Activated CD4-positive, alpha-beta memory T cell treated with anti-CD3 and anti-CD28 coated beads for 36 hours (primary cell): ENCODE measurements at regions not wholly inside any gene's neighbourhood (a gene's known extent, or its start where the extent isn't known, plus 50 kb on each side); places are given as distances from the start of the nearest gene placed in this dataset.

Experiments
- CTCF ChIA-PET: fragments of 350-600 bp; sonication (Branson Sonifier 250); formaldehyde crosslinking; loops from one replicate; lab custom pipeline; 2021; ENCODE audit warnings: antibody characterized with exemption, inconsistent platforms; lab: Charles Lee
- POLR2A ChIA-PET: fragments of 350-600 bp; sonication (Branson Sonifier 250); formaldehyde crosslinking; loops from one replicate; lab custom pipeline; 2021; ENCODE audit warnings: antibody characterized with exemption; lab: Charles Lee
- DNase-seq: peaks from one replicate; pipeline ENCODE4 v3.0.0-alpha.2; 2020
- H3K27ac Mint-ChIP-seq: one replicate; pipeline ENCODE4 v1.8.0; 2021; ENCODE audit warnings: mixed read lengths
- H3K27me3 Mint-ChIP-seq: one replicate; pipeline ENCODE4 v1.8.0; 2021; ENCODE audit warnings: mixed read lengths
- H3K36me3 Mint-ChIP-seq: one replicate; pipeline ENCODE4 v1.8.0; 2021; ENCODE audit warnings: mixed read lengths
- H3K4me1 Mint-ChIP-seq: one replicate; pipeline ENCODE4 v1.8.0; 2021; ENCODE audit warnings: low read depth, mixed read lengths
- H3K4me3 Mint-ChIP-seq: one replicate; pipeline ENCODE4 v1.8.0; 2021; ENCODE audit warnings: mild to moderate bottlenecking, mixed read lengths
- H3K9me3 Mint-ChIP-seq: one replicate; pipeline ENCODE4 v1.8.0; 2021; ENCODE audit warnings: mixed read lengths
- intact Hi-C: fragments of 100-400 bp; cut with micrococcal nuclease; formaldehyde crosslinking; loops from one replicate; pipeline ENCODE4 v1.15.1; 2023

DNA sequence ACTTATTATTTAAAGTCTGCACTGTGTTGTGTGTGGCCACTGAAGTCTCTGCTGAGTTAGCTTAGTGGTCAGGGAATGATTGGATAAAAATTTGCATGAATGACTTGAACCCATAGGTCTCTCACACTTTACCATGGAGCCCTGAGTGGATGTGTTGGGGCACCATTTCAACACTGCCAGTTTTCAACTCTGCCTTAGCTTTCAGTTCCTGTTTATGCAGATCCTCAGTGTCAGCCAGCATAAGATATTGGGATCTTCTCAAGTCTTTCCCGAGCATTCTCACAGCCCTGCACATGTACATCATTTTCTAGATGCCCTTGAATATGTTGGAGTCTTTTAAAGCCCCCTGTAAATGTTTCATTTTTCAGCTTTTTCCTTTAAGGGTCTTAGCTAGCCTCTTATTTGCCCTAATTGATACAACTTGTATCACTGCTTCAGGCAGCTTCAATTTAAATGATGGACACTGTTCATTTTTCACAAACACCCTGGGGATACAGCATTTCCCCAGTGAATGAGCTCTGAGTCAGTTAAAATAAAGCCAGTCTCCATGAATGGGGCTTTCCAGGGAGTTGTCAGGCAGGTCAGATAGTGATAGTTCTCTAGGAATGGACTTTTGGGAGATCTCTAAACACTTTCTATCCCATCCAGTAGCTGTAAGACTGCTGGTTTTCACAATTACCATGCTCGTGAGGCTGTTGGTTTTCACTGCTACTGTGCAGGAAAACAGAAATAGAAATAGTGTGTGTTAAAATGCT lies 211.9 kb upstream of the PAPPA start:
- Mint-ChIP-seq H3K27me3 (no peaks in the 10 kb centered on the region), H3K4me3 (no peak overlapping the region), H3K36me3 (no peaks in the 10 kb centered on the region), H3K4me1 (no peaks in the 10 kb centered on the region), H3K27ac (no peak overlapping the region), H3K9me3 (no peaks in the 10 kb centered on the region)
- ChIA-PET POLR2A (no interaction called here), CTCF (interaction anchor here (1.4 kb wide), 1 partner anchor 348 kb away, joined by 6 read pairs; no protein-coding TSS in a partner anchor)
- intact Hi-C loops, result no loop called here
- no peak for DNase-seq

DNA sequence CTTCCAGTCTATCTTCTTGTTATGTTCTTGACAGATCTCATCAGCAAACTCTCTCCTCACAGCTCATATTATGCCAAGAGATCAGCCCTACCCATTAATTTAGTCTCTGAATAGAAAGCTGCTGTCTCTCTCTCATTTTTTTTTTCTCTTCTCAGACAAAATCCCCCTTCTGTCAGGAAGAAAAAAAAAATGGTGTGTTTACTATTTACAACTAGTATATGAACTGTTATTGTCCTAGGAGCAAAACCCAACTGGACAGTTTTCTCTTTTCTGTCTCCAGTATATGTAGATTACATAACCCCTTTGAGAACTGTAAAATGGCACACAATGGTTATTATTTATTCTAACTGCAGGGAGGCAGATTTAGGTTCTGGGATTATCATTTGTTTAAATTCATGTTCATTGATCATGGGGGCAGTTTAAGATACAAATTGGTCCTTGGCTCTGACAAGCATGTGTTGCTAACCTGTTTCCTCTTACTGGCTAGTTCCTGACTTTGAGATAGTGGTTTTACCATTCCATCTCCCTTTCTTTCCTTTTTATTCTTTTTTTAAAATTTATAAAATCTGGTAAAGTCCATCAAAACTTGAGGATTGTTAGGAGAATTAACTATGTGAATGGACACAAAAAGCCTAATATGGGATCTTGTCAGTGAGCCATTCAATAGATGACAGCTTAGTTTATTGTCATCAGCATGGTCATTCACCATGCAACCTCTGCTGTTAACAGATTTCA lies 210.0 kb upstream of the PAPPA start:
- intact Hi-C loops, result no loop called here
- POLR2A ChIA-PET, result interaction anchor here (0.6 kb wide), 1 partner anchor 246 kb away, joined by 3 read pairs; no protein-coding TSS in a partner anchor
- no peak for DNase-seq
- Mint-ChIP-seq H3K36me3 (no peaks in the 10 kb centered on the region), H3K27me3 (no peaks in the 10 kb centered on the region), H3K4me3 (no peak overlapping the region), H3K4me1 (no peaks in the 10 kb centered on the region), H3K27ac (no peak overlapping the region), H3K9me3 (no peaks in the 10 kb centered on the region)
- CTCF ChIA-PET, result no interaction called here

DNA sequence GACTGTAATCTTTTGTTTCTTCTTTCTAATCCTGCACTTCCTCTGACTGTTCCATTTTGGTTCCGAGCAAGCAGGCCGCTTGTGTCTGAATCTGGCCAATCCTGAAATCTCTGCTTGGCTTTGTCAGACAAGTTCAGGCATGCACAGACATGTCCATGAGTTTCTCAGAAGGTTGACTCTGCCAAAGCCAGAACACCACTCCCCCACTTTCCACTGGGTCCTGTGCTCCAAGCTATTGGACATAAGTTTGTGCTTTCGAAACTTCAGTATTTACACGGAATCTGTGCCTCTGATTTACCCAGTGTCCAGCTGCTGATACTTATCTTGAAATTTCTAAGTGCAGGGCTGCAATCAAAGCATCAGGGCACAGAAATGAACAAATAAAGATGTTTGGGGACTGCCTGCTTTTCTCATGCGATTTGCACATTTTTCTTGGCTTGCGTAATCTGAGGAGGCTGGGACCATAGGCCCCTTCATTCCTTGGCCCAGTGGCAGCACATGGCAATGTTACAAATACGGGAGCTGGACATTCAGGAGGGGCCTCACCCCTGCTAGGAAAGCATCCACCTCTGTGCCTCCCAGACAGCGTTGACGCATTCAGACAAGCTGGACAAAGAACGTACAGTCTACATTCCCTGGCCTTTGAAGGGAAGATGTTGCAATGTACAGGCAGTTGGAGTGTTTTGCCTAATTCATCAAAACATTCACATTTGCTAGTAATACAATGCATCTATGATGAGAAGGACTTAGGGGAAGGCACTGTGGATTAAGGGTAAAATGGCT lies 209.2 kb upstream of the PAPPA start:
- no peaks in the 10 kb centered on the region for H3K4me1 Mint-ChIP-seq
- intact Hi-C loops, result no loop called here
- ChIA-PET CTCF (no interaction called here), POLR2A (no interaction called here)
- H3K4me3 Mint-ChIP-seq, result no peak overlapping the region
- H3K9me3 Mint-ChIP-seq, result no peaks in the 10 kb centered on the region
- H3K36me3 Mint-ChIP-seq, result no peaks in the 10 kb centered on the region
- H3K27me3 Mint-ChIP-seq, result no peaks in the 10 kb centered on the region
- no peak for DNase-seq
- H3K27ac Mint-ChIP-seq, result no peak overlapping the region

DNA sequence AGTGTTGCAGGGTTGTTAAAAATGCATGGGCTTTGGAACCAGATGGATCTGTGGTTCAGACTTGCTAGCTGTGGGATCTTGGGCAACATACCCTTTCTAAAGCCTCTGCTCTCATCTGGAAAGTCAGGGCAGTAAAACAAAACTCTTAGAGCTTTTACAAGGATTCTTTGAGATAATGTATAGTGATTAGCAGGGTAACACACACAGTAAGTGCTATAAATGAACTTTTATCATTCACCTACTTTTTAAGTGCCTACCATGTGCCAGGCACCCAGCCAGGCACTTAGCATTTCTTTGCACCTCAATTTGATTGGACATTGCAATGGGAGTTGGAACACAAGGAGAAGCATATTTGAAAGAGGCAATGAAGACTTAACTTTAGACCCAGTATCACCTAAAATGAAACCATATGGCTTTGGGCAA lies 208.6 kb upstream of the PAPPA start:
- Mint-ChIP-seq H3K4me3 (no peak overlapping the region), H3K9me3 (no peaks in the 10 kb centered on the region), H3K27ac (no peak overlapping the region), H3K27me3 (no peaks in the 10 kb centered on the region), H3K4me1 (no peaks in the 10 kb centered on the region), H3K36me3 (no peaks in the 10 kb centered on the region)
- intact Hi-C loops, result no loop called here
- DNase-seq, result no peak
- ChIA-PET POLR2A (no interaction called here), CTCF (no interaction called here)

DNA sequence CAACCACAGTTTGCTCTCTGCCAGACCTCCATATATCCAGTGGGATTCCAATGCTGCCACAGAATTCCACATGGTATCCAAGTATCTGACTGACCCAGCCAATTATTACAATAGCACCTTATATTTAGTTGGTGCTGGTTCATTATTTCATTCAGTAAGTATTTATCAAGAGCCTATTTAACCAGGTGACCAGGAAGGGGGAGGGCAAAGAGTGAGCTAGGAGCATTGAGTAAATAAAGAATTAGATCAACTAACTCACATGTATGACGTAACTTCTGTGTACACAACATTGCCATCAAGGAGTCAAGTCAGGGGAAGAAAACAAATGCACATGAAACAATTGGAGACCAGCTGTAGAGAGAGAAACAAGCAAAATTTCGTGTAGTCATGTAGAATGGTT lies 207.1 kb upstream of the PAPPA start:
- DNase-seq, result no peak
- POLR2A ChIA-PET, result no interaction called here
- H3K27ac Mint-ChIP-seq, result no peak overlapping the region
- CTCF ChIA-PET, result no interaction called here
- intact Hi-C loops, result no loop called here
- no peaks in the 10 kb centered on the region for H3K27me3 Mint-ChIP-seq
- no peaks in the 10 kb centered on the region for H3K9me3 Mint-ChIP-seq
- no peaks in the 10 kb centered on the region for H3K36me3 Mint-ChIP-seq
- H3K4me3 Mint-ChIP-seq, result no peak overlapping the region
- H3K4me1 Mint-ChIP-seq, result no peaks in the 10 kb centered on the region

DNA sequence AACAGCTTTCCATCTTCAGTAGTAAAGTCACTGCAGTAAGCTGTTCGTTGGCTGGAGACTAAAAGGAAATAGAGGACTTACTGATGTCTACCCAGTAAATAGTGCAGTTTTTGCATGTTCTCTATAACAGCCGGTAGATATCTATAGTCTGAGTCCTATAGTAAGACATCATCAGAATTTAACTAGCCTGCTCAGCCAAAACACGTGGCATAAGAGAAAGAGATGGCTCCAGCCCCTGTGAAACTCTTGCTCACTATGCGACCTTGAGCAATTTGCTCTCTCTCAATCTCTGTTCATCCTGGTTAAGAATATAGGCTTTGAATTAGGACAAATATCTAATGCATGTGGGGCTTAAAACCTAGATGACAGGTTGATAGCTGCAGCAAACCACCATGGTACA lies 201.6 kb upstream of the PAPPA start:
- H3K36me3 Mint-ChIP-seq, result no peaks in the 10 kb centered on the region
- ChIA-PET POLR2A (no interaction called here), CTCF (no interaction called here)
- intact Hi-C loops, result no loop called here
- no peaks in the 10 kb centered on the region for H3K4me1 Mint-ChIP-seq
- no peaks in the 10 kb centered on the region for H3K9me3 Mint-ChIP-seq
- H3K27me3 Mint-ChIP-seq, result no peaks in the 10 kb centered on the region
- no peak overlapping the region for H3K27ac Mint-ChIP-seq
- H3K4me3 Mint-ChIP-seq, result no peak overlapping the region
- no peak for DNase-seq

DNA sequence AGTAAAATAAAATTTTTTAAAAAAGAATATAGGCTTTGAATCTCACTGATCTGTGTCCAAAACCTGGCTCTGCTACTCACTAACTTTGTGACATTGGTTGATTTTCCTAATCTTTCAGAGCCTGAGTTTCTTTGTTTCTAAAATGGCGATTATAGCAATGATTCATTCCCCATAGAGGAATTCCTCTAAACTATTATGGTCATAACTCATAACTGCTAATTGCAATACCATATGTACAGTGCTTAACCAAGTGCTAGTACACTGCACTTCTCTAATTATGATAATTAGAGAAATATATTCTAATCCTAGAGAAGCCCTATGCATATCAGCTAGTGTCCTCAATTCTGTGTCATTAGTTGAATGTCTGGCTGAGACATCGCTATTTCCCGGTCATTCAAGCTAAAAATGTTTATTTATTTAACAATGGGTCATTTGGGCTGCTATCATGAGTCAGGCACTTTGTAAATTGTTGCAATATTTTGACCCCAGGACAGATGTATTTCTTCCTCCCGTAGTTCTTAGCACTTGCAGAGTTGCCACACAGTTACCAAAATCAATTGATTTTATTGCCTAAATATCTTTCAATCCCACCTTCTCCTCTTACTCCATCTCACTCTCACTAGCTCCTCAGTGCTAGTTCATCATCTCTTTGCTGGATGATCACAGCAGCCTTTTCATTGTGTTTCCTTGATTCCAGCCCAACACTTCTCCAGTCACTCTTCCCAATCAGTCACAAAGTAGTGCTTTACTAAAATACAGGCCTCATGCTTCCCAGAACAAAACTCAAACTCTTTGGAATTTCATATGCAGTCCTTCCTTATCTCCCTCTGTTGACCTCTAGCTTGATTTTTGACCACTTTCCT lies 200.9 kb upstream of the PAPPA start:
- CTCF ChIA-PET, result no interaction called here
- no peak for DNase-seq
- H3K9me3 Mint-ChIP-seq, result no peaks in the 10 kb centered on the region

DNA sequence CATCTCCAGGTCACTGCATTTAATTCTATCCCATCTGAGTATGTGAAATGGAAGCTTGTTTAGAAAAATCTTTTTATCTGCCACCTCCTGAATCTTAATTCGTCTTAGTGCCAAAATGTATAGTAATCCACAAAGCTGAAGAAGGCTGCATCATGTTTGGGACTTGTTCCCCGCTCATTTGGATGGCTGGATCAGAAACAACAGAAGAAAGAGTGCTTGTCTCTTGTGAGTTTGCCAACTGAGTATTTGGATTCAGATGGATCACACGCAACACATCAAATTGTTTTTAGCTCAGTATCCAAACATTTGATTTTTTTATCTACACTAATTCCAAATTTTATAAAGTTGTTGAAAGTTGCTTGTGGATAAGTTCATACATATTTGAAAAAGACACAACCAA lies 197.2 kb upstream of the PAPPA start:
- Mint-ChIP-seq H3K27me3 (no peaks in the 10 kb centered on the region), H3K36me3 (no peaks in the 10 kb centered on the region), H3K4me3 (no peak overlapping the region), H3K9me3 (peaks cover 2% of the 10 kb centered on the region), H3K4me1 (no peaks in the 10 kb centered on the region), H3K27ac (no peak overlapping the region)
- intact Hi-C loops, result no loop called here
- POLR2A ChIA-PET, result no interaction called here
- CTCF ChIA-PET, result no interaction called here
- DNase-seq, result no peak

More for the DNA sequence above, 200.9 kb upstream of the PAPPA start:
- Mint-ChIP-seq H3K27me3 (no peaks in the 10 kb centered on the region), H3K4me1 (no peaks in the 10 kb centered on the region), H3K36me3 (no peaks in the 10 kb centered on the region), H3K4me3 (no peak overlapping the region), H3K27ac (no peak overlapping the region)
- POLR2A ChIA-PET, result no interaction called here
- intact Hi-C loops, result no loop called here

DNA sequence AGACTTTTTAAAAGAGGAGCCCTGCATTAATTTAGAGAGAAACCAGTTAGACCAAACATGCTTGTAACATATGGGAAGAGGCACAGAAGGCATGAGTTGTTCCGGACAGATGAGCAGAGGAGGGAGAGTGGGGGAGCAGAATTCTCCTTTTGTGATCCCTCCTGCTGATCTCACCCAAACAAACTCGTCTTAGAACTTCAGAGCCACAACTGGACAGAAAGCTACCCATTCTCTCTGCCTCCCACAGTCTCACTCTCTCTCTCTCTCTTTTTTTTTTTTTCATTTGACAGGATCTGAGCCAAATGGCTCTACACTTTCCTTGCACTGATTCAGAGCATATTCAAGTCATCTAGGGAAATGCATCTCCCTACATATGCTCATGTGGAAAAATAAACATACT lies 196.0 kb upstream of the PAPPA start:
- no peak for DNase-seq
- Mint-ChIP-seq H3K4me1 (no peaks in the 10 kb centered on the region), H3K9me3 (peaks cover 2% of the 10 kb centered on the region), H3K4me3 (no peak overlapping the region), H3K27me3 (peaks cover 1% of the 10 kb centered on the region), H3K27ac (no peak overlapping the region), H3K36me3 (no peaks in the 10 kb centered on the region)
- ChIA-PET CTCF (no interaction called here), POLR2A (no interaction called here)
- intact Hi-C loops, result no loop called here

DNA sequence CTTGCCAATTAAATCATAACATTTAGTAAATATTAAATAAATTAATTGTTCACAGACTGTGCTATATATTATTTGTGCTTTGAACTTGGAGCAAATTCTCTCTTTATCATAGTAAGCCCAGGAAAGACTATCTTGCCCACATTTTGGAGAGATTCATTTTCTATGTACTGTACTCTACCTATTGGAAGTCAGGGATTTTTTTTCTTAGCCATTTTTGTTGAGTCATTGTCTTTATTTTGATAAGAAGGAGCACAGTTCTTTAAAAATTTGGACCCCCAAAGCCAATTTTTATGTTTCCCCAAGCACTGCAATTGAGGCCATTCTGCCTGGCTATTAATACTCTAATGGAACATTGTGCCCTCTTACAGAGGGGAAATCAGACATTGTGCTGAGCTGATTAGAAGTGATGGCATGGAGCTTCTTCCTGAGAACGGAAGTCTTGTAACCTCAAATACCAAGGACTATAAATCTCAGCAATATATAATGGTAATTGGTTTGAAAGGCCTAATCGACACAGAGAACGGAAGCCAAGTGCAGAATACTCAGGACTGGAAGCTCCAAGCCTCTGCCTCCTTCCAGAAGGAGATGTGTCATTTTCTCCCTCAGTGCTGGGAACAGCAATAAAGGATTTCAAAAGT lies 188.8 kb upstream of the PAPPA start:
- no peak for DNase-seq
- ChIA-PET POLR2A (no interaction called here), CTCF (no interaction called here)
- Mint-ChIP-seq H3K4me1 (no peaks in the 10 kb centered on the region), H3K9me3 (peaks cover 2% of the 10 kb centered on the region), H3K36me3 (no peaks in the 10 kb centered on the region), H3K27me3 (peaks cover 1% of the 10 kb centered on the region), H3K4me3 (no peak overlapping the region), H3K27ac (no peak overlapping the region)
- intact Hi-C loops, result no loop called here

DNA sequence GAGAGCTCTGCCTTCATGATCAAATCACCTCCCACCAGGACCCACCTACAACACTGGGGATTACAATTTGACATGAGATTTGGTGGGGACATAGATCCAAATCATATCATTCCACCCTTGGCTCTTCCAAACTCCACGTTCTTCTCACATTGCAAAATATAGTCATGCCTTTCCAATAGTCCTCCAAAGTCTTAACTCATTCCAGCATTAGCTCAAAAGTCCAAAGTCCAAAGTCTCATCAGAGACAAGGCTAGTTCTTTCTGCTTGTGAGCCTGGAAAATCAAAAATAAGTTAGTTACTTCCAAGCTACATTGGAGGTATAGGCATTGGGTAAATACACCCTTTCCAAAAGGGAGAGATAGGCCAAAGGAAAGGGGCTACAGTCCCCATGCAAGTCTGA lies 186.9 kb upstream of the PAPPA start:
- no peaks in the 10 kb centered on the region for H3K27me3 Mint-ChIP-seq
- no peaks in the 10 kb centered on the region for H3K36me3 Mint-ChIP-seq
- intact Hi-C loops, result no loop called here
- H3K9me3 Mint-ChIP-seq, result no peaks in the 10 kb centered on the region
- H3K4me3 Mint-ChIP-seq, result no peak overlapping the region
- no peak for DNase-seq
- ChIA-PET CTCF (no interaction called here), POLR2A (no interaction called here)
- no peak overlapping the region for H3K27ac Mint-ChIP-seq
- H3K4me1 Mint-ChIP-seq, result no peaks in the 10 kb centered on the region
